Caco-2 (cell line): ENCODE measurements at regions not wholly inside any gene's neighbourhood (a gene's known extent, or its start where the extent isn't known, plus 50 kb on each side); places are given as distances from the start of the nearest gene placed in this dataset.

Experiments
- BruUV-seq: library from RNA; stranded (reverse); fragments of 400-500 nt; replicated peaks from 2 replicates; lab custom pipeline; 2021; lab: Mats Ljungman, UMichigan
- CTCF ChIA-PET: fragments of 300-600 bp; sonication (Branson Sonifier 250); formaldehyde crosslinking; loops from one replicate; lab custom pipeline; 2022; ENCODE audit warnings: antibody characterized with exemption; lab: Charles Lee
- POLR2A ChIA-PET: fragments of 300-600 bp; sonication (Branson Sonifier 250); formaldehyde crosslinking; loops from one replicate; lab custom pipeline; 2022; ENCODE audit warnings: antibody characterized with exemption; lab: Charles Lee
- DNase-seq, 2 experiments: peaks; one replicate each; pipeline versions ENCODE4 v3.0.0 to v3.0.0-alpha.2; 2020 to 2022
- H3K27me3 ChIP-seq: replicated peaks from 2 replicates; pipeline ENCODE4 v1.6.0; 2011; ENCODE audit warnings: low read length; ENCODE audit not compliant: control insufficient read depth, insufficient read depth
- H3K36me3 ChIP-seq: 2 replicates; pipeline ENCODE4 v1.5.1; 2011; ENCODE audit warnings: low read length; ENCODE audit not compliant: control insufficient read depth, insufficient read depth
- H3K4me1 ChIP-seq: fragments of 250-450 bp; sonication (Bioruptor Pico); 2 replicates; pipeline ENCODE4 v1.5.1; 2020; ENCODE audit warnings: mild to moderate bottlenecking
- H3K4me3 ChIP-seq: 2 replicates; pipeline ENCODE4 v1.5.1; 2011; ENCODE audit warnings: low read depth, mild to moderate bottlenecking, control low read depth, low read length
- H3K9me3 ChIP-seq: fragments of 250-450 bp; sonication (Bioruptor Pico); 2 replicates; pipeline ENCODE4 v1.5.1; 2020; ENCODE audit warnings: mild to moderate bottlenecking, moderate library complexity
- H3K27ac Mint-ChIP-seq: one replicate; pipeline ENCODE4 v1.8.0; 2022; ENCODE audit warnings: mixed read lengths; ENCODE audit not compliant: unreplicated experiment
- H3K27me3 Mint-ChIP-seq: one replicate; pipeline ENCODE4 v1.8.0; 2022; ENCODE audit warnings: mixed read lengths; ENCODE audit not compliant: insufficient read depth, unreplicated experiment
- H3K36me3 Mint-ChIP-seq: one replicate; pipeline ENCODE4 v1.8.0; 2022; ENCODE audit warnings: mild to moderate bottlenecking, mixed read lengths; ENCODE audit not compliant: insufficient read depth, unreplicated experiment
- H3K4me1 Mint-ChIP-seq: one replicate; pipeline ENCODE4 v1.8.0; 2022; ENCODE audit warnings: low read depth, mixed read lengths; ENCODE audit not compliant: unreplicated experiment
- H3K4me3 Mint-ChIP-seq: one replicate; pipeline ENCODE4 v1.8.0; 2022; ENCODE audit warnings: mild to moderate bottlenecking, moderate library complexity, mixed read lengths; ENCODE audit not compliant: unreplicated experiment
- H3K9me3 Mint-ChIP-seq: one replicate; pipeline ENCODE4 v1.8.0; 2022; ENCODE audit warnings: mixed read lengths; ENCODE audit not compliant: unreplicated experiment
- CTCF ChIP-seq, 2 experiments: fragments of 200-600 bp in 1 of 2; IDR thresholded peaks; 1 replicate in 1 of 2; 2 replicates in 1 of 2; pipeline versions ENCODE4 v1.5.1 to v1.8.0; 2011 to 2022; ENCODE audit warnings: antibody characterized with exemption in 1 of 2, control low read depth in 1 of 2, inconsistent platforms in 1 of 2, low read depth in 1 of 2, low read length in 1 of 2, mild to moderate bottlenecking in 1 of 2, moderate library complexity in 1 of 2; ENCODE audit not compliant: insufficient read depth in 1 of 2, severe bottlenecking in 1 of 2, unreplicated experiment in 1 of 2
- intact Hi-C: fragments of 100-400 bp; cut with micrococcal nuclease; formaldehyde crosslinking; loops from one replicate; pipeline ENCODE4 v1.10.0; 2022; ENCODE audit not compliant: unreplicated experiment

- H3K4me1 ChIP-seq: no peaks in the 10 kb centered on the region
- Mint-ChIP-seq H3K27ac (no peak overlapping the region), H3K36me3 (no peaks in the 10 kb centered on the region), H3K4me1 (no peaks in the 10 kb centered on the region), H3K9me3 (no peaks in the 10 kb centered on the region), H3K4me3 (no peak overlapping the region), H3K27me3 (peaks cover 4% of the 10 kb centered on the region)
- no peak overlapping the region for H3K4me3 ChIP-seq
- BruUV-seq: no TSS peak
- no peak for TF ChIP-seq CTCF (IDR thresholded peaks at IDR 0.05; ENCODE audit: insufficient read depth in 1 of 2, low read depth in 1 of 2, low read length in 1 of 2, severe bottlenecking in 1 of 2, unreplicated experiment in 1 of 2)
- intact Hi-C loops: no loop called here
- H3K9me3 ChIP-seq: no peaks in the 10 kb centered on the region
- CTCF ChIA-PET: no interaction called here
- no peaks in the 10 kb centered on the region for H3K27me3 ChIP-seq
- no peaks in the 10 kb centered on the region for H3K36me3 ChIP-seq
- DNase-seq: no peak
- POLR2A ChIA-PET: no interaction called here
These were observed 303.2 kb downstream of the ZSWIM6 start for GRCh38 chr5:61635271-61635670.

- Mint-ChIP-seq H3K36me3 (no peaks in the 10 kb centered on the region), H3K9me3 (no peaks in the 10 kb centered on the region), H3K27me3 (peaks cover 4% of the 10 kb centered on the region), H3K4me1 (no peaks in the 10 kb centered on the region), H3K4me3 (no peak overlapping the region), H3K27ac (no peak overlapping the region)
- no peaks in the 10 kb centered on the region for H3K4me1 ChIP-seq
- POLR2A ChIA-PET: interaction anchor here (0.6 kb wide), 1 partner anchor 42 kb away, joined by 3 read pairs; no protein-coding TSS in a partner anchor
- DNase-seq: no peak
- H3K27me3 ChIP-seq: no peaks in the 10 kb centered on the region
- TF ChIP-seq CTCF (IDR thresholded peaks at IDR 0.05; ENCODE audit: insufficient read depth in 1 of 2, low read depth in 1 of 2, low read length in 1 of 2, severe bottlenecking in 1 of 2, unreplicated experiment in 1 of 2): no peak
- intact Hi-C loops: no loop called here
- no peaks in the 10 kb centered on the region for H3K36me3 ChIP-seq
- BruUV-seq: no TSS peak
- CTCF ChIA-PET: no interaction called here
- no peak overlapping the region for H3K4me3 ChIP-seq
- H3K9me3 ChIP-seq: no peaks in the 10 kb centered on the region
These were observed 305.5 kb downstream of the ZSWIM6 start for GRCh38 chr5:61637566-61637965.

GRCh38 chr5:61638476-61638875 is 306.4 kb downstream of the ZSWIM6 start:
- no peak for TF ChIP-seq CTCF (IDR thresholded peaks at IDR 0.05; ENCODE audit: insufficient read depth in 1 of 2, low read depth in 1 of 2, low read length in 1 of 2, severe bottlenecking in 1 of 2, unreplicated experiment in 1 of 2)
- CTCF ChIA-PET: no interaction called here
- Histone ChIP-seq H3K4me3 (no peak overlapping the region), H3K36me3 (no peaks in the 10 kb centered on the region), H3K4me1 (no peaks in the 10 kb centered on the region), H3K27me3 (no peaks in the 10 kb centered on the region), H3K9me3 (no peaks in the 10 kb centered on the region)
- no peaks in the 10 kb centered on the region for H3K36me3 Mint-ChIP-seq
- H3K27me3 Mint-ChIP-seq: peaks cover 4% of the 10 kb centered on the region
- no peak for DNase-seq
- H3K9me3 Mint-ChIP-seq: no peaks in the 10 kb centered on the region
- intact Hi-C loops: no loop called here
- POLR2A ChIA-PET: no interaction called here
- no peaks in the 10 kb centered on the region for H3K4me1 Mint-ChIP-seq
- no peak overlapping the region for H3K4me3 Mint-ChIP-seq
- no peak overlapping the region for H3K27ac Mint-ChIP-seq
- BruUV-seq: no TSS peak
